Mesenchymal stem cell (in vitro differentiated cells and primary cell): ENCODE measurements at regions not wholly inside any gene's neighbourhood (a gene's known extent, or its start where the extent isn't known, plus 50 kb on each side); places are given as distances from the start of the nearest gene placed in this dataset.

ENCODE experiments used
- DNase-seq: peaks from one replicate; pipeline ENCODE4 v3.0.0-alpha.2; 2013
- H2AFZ ChIP-seq: one replicate; pipeline ENCODE4 v1.6.1; 2013; ENCODE audit warnings: low read depth, mild to moderate bottlenecking, control low read depth, inconsistent platforms, low read length, moderate library complexity
- H2AK5ac ChIP-seq: 2 replicates; pipeline ENCODE4 v1.6.1; 2013; ENCODE audit warnings: low read length, moderate library complexity, mild to moderate bottlenecking, inconsistent platforms; ENCODE audit not compliant: severe bottlenecking
- H2BK120ac ChIP-seq: one replicate; pipeline ENCODE4 v1.6.1; 2013; ENCODE audit warnings: low read depth, mild to moderate bottlenecking, inconsistent platforms, low read length, moderate library complexity
- H2BK12ac ChIP-seq, 2 experiments: one replicate each; pipeline ENCODE4 v1.6.1; 2013; ENCODE audit warnings: inconsistent platforms in 2 of 2, low read length in 2 of 2, mild to moderate bottlenecking in 2 of 2, moderate library complexity in 2 of 2, control low read depth in 1 of 2
- H2BK15ac ChIP-seq: one replicate; pipeline ENCODE4 v1.6.1; 2013; ENCODE audit warnings: mild to moderate bottlenecking, low read depth, inconsistent platforms; ENCODE audit not compliant: poor library complexity, severe bottlenecking
- H2BK5ac ChIP-seq: 2 replicates; pipeline ENCODE4 v1.6.1; 2013; ENCODE audit warnings: low read depth, mild to moderate bottlenecking, low read length, control low read depth, inconsistent platforms; ENCODE audit not compliant: poor library complexity, severe bottlenecking
- H3K14ac ChIP-seq, 2 experiments: one replicate each; pipeline ENCODE4 v1.6.1; 2013; ENCODE audit warnings: inconsistent platforms in 2 of 2, low read length in 2 of 2, control low read depth in 1 of 2, mild to moderate bottlenecking in 1 of 2, moderate library complexity in 1 of 2
- H3K18ac ChIP-seq, 2 experiments: one replicate each; pipeline ENCODE4 v1.6.1; 2013; ENCODE audit warnings: inconsistent platforms in 2 of 2, low read length in 2 of 2, control low read depth in 1 of 2, low read depth in 1 of 2, mild to moderate bottlenecking in 1 of 2
- H3K23ac ChIP-seq, 2 experiments: one replicate each; pipeline ENCODE4 v1.6.1; 2013; ENCODE audit warnings: inconsistent platforms in 2 of 2, low read length in 2 of 2, mild to moderate bottlenecking in 2 of 2, moderate library complexity in 2 of 2, control low read depth in 1 of 2
- H3K27ac ChIP-seq: 2 replicates; pipeline ENCODE4 v1.5.1; 2013; ENCODE audit warnings: mild to moderate bottlenecking, moderate library complexity, low read length, control low read depth, inconsistent platforms; ENCODE audit not compliant: poor library complexity, severe bottlenecking
- H3K27me3 ChIP-seq, 2 experiments: 2 replicates each; pipeline versions ENCODE4 v1.6.1 to v1.7.0; 2013; ENCODE audit warnings: low read length in 2 of 2, mild to moderate bottlenecking in 2 of 2, moderate library complexity in 2 of 2, control low read depth in 1 of 2, inconsistent platforms in 1 of 2; ENCODE audit not compliant: control insufficient read depth in 1 of 2, insufficient read depth in 1 of 2
- H3K36me3 ChIP-seq, 2 experiments: 2 replicates each; pipeline versions ENCODE4 v1.6.1 to v1.7.0; 2013; ENCODE audit warnings: low read length in 2 of 2, control low read depth in 1 of 2, inconsistent platforms in 1 of 2, low read depth in 1 of 2, mild to moderate bottlenecking in 1 of 2; ENCODE audit not compliant: insufficient read depth in 2 of 2, control insufficient read depth in 1 of 2
- H3K4ac ChIP-seq, 2 experiments: one replicate each; pipeline ENCODE4 v1.6.1; 2013; ENCODE audit warnings: inconsistent platforms in 2 of 2, low read length in 2 of 2, mild to moderate bottlenecking in 2 of 2, moderate library complexity in 2 of 2, control low read depth in 1 of 2, low read depth in 1 of 2
- H3K4me1 ChIP-seq: 2 replicates; pipeline ENCODE4 v1.6.1; 2013; ENCODE audit warnings: low read depth, low read length, control low read depth; ENCODE audit not compliant: control insufficient read depth, insufficient read depth
- H3K4me2 ChIP-seq: 2 replicates; pipeline ENCODE4 v1.6.1; 2013; ENCODE audit warnings: low read length, mild to moderate bottlenecking, inconsistent platforms; ENCODE audit not compliant: poor library complexity, severe bottlenecking
- H3K4me3 ChIP-seq, 2 experiments: 2 replicates each; pipeline versions ENCODE4 v1.5.1 to v1.7.0; 2013; ENCODE audit warnings: low read length in 2 of 2, mild to moderate bottlenecking in 2 of 2, control low read depth in 1 of 2, low read depth in 1 of 2; ENCODE audit not compliant: insufficient read depth in 1 of 2
- H3K79me1 ChIP-seq: replicated peaks from 2 replicates; pipeline ENCODE4 v1.6.1; 2013; ENCODE audit warnings: mild to moderate bottlenecking, control low read depth, low read length, inconsistent platforms; ENCODE audit not compliant: poor library complexity, severe bottlenecking
- H3K9ac ChIP-seq: 2 replicates; pipeline ENCODE4 v1.7.0; 2013; ENCODE audit warnings: mild to moderate bottlenecking, low read length, moderate library complexity
- H3K9me3 ChIP-seq: 2 replicates; pipeline ENCODE4 v1.7.0; 2013; ENCODE audit warnings: mild to moderate bottlenecking, low read length; ENCODE audit not compliant: control insufficient read depth
- H4K8ac ChIP-seq: one replicate; pipeline ENCODE4 v1.6.1; 2013; ENCODE audit warnings: inconsistent platforms, mild to moderate bottlenecking, low read length, moderate library complexity
- H4K91ac ChIP-seq: one replicate; pipeline ENCODE4 v1.6.1; 2013; ENCODE audit warnings: mild to moderate bottlenecking, low read length, inconsistent platforms
- WGBS: methylation state at CpG from one replicate; pipeline ENCODE4 v1.1.7; 2013; ENCODE audit warnings: mixed read lengths; 5-methylcytosine and 5-hydroxymethylcytosine counted together

DNA sequence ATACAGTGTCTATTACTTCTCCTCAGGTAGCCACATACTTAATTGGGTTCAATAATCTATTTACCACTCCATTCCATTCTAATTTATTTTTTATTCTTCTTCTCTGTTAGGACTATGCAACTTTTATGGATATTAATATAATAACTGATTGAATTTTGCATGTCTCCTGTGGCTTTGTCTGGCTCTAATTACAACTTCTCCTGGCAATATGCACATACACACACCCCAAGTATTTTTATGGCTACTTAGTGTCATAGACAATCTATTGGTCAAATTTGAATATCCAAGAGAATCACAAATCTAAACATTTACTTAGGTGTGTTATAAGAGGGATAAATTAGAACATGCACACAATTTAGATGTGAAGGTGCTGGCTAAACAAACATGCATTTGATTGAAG lies 73.1 kb downstream of the BOD1L2 start:
- Histone ChIP-seq H3K27ac (no peak overlapping the region), H2BK15ac (no peak overlapping the region), H4K91ac (no peak overlapping the region), H3K23ac (no peak overlapping the region), H3K4me3 (no peak overlapping the region), H3K9ac (no peak overlapping the region), H2AFZ (no peak overlapping the region), H3K79me1 (no peaks in the 10 kb centered on the region), H2BK5ac (no peak overlapping the region), H3K4ac (no peak overlapping the region), H2BK120ac (no peak overlapping the region), H3K36me3 (no peaks in the 10 kb centered on the region), H4K8ac (no peak overlapping the region), H3K4me1 (peaks cover 10% of the 10 kb centered on the region), H3K18ac (no peak overlapping the region), H3K27me3 (peaks cover 0 to 3% of the 10 kb centered on the region in 2 experiments), H2AK5ac (no peak overlapping the region), H2BK12ac (no peak overlapping the region), H3K9me3 (no peaks in the 10 kb centered on the region), H3K4me2 (no peak overlapping the region), H3K14ac (no peak overlapping the region)
- DNase-seq: no peak

GRCh38 chr18:57220480-57220879 lies 73.6 kb downstream of the BOD1L2 start:
- H3K9ac ChIP-seq: no peak overlapping the region
- DNase-seq: no peak
- H4K91ac ChIP-seq: no peak overlapping the region
- H3K4me2 ChIP-seq: no peak overlapping the region
- H2BK5ac ChIP-seq: no peak overlapping the region
- WGBS: 33% methylated on average over 3 of the region's 3 CpGs
- peak overlapping the region; percentile 72 for H2AK5ac ChIP-seq
- H2AFZ ChIP-seq: no peak overlapping the region
- no peak overlapping the region for H2BK12ac ChIP-seq
- H3K14ac ChIP-seq: no peak overlapping the region
- no peak overlapping the region for H2BK120ac ChIP-seq
- no peak overlapping the region for H3K4ac ChIP-seq
- no peak overlapping the region for H3K4me3 ChIP-seq
- peaks cover 0 to 3% of the 10 kb centered on the region in 2 experiments for H3K27me3 ChIP-seq
- no peak overlapping the region for H3K18ac ChIP-seq
- H2BK15ac ChIP-seq: no peak overlapping the region
- H3K79me1 ChIP-seq: no peaks in the 10 kb centered on the region
- H3K23ac ChIP-seq: no peak overlapping the region
- no peak overlapping the region for H4K8ac ChIP-seq
- no peaks in the 10 kb centered on the region for H3K9me3 ChIP-seq
- no peak overlapping the region for H3K27ac ChIP-seq
- peaks cover 10% of the 10 kb centered on the region for H3K4me1 ChIP-seq
- no peaks in the 10 kb centered on the region for H3K36me3 ChIP-seq

- Histone ChIP-seq H3K4ac (no peak overlapping the region), H3K23ac (no peak overlapping the region), H3K4me3 (no peak overlapping the region), H3K27me3 (peaks cover 0 to 3% of the 10 kb centered on the region in 2 experiments), H2AFZ (no peak overlapping the region), H4K8ac (no peak overlapping the region), H2BK15ac (no peak overlapping the region), H4K91ac (no peak overlapping the region), H2BK5ac (no peak overlapping the region), H3K79me1 (no peaks in the 10 kb centered on the region), H3K9me3 (no peaks in the 10 kb centered on the region), H3K14ac (no peak overlapping the region), H3K18ac (no peak overlapping the region), H3K4me1 (peaks cover 10% of the 10 kb centered on the region), H3K36me3 (no peaks in the 10 kb centered on the region), H2BK120ac (no peak overlapping the region), H2AK5ac (peak overlapping the region; percentile 72), H3K9ac (no peak overlapping the region), H3K27ac (no peak overlapping the region), H2BK12ac (no peak overlapping the region), H3K4me2 (no peak overlapping the region)
- WGBS: 72% methylated on average over 9 of the region's 9 CpGs
- no peak for DNase-seq
These were observed 74.1 kb downstream of the BOD1L2 start for GRCh38 chr18:57220930-57221483.

- H3K27ac ChIP-seq: peak overlapping the region; percentile 99
- no peak overlapping the region for H3K18ac ChIP-seq
- H3K9ac ChIP-seq: no peak overlapping the region
- 60% methylated on average over 4 of the region's 4 CpGs for WGBS
- no peak overlapping the region for H2AFZ ChIP-seq
- H3K4me3 ChIP-seq: no peak overlapping the region
- H4K8ac ChIP-seq: no peak overlapping the region
- no peak overlapping the region for H4K91ac ChIP-seq
- H3K9me3 ChIP-seq: no peaks in the 10 kb centered on the region
- H3K4me2 ChIP-seq: no peak overlapping the region
- H3K4ac ChIP-seq: no peak overlapping the region
- H2BK15ac ChIP-seq: no peak overlapping the region
- H3K27me3 ChIP-seq: peaks cover 0 to 3% of the 10 kb centered on the region in 2 experiments
- peak overlapping the region; percentile 91 for H2AK5ac ChIP-seq
- no peak overlapping the region for H3K23ac ChIP-seq
- no peaks in the 10 kb centered on the region for H3K36me3 ChIP-seq
- peak overlapping the region; percentile 99 for H2BK5ac ChIP-seq
- H2BK120ac ChIP-seq: no peak overlapping the region
- H3K79me1 ChIP-seq: no peaks in the 10 kb centered on the region
- no peak overlapping the region for H2BK12ac ChIP-seq
- no peak for DNase-seq
- peaks cover 10% of the 10 kb centered on the region for H3K4me1 ChIP-seq
- H3K14ac ChIP-seq: no peak overlapping the region
These were observed 76.4 kb downstream of the BOD1L2 start for GRCh38 chr18:57223144-57223870.
